Suprapubic skin (tissue), 4 donors: ENCODE measurements at regions not wholly inside any gene's neighbourhood (a gene's known extent, or its start where the extent isn't known, plus 50 kb on each side); places are given as distances from the start of the nearest gene placed in this dataset.

Experiments used
- DNase-seq, 2 donors: peaks; one replicate each; pipeline ENCODE4 v3.0.0-alpha.2; 2019; ENCODE audit warnings: low spot score in 2 of 2
- H3K27ac ChIP-seq: fragments of 200-600 bp; sonication (generic); one replicate; pipeline ENCODE4 v1.5.1; 2019
- H3K27me3 ChIP-seq: fragments of 200-600 bp; sonication (generic); one replicate; pipeline ENCODE4 v1.5.1; 2019
- H3K36me3 ChIP-seq: fragments of 200-600 bp; sonication (generic); one replicate; pipeline ENCODE4 v1.5.1; 2019
- H3K4me1 ChIP-seq: fragments of 200-600 bp; sonication (generic); one replicate; pipeline ENCODE4 v1.5.1; 2019
- H3K4me3 ChIP-seq: fragments of 200-600 bp; sonication (generic); one replicate; pipeline ENCODE4 v1.5.1; 2019; ENCODE audit warnings: mild to moderate bottlenecking
- H3K9me3 ChIP-seq: fragments of 200-600 bp; sonication (generic); one replicate; pipeline ENCODE4 v1.5.1; 2019
- EP300 ChIP-seq: sonication (generic); formaldehyde crosslinking; IDR thresholded peaks from one replicate; pipeline ENCODE4 v1.6.1; 2017; ENCODE audit warnings: antibody characterized with exemption
- POLR2A ChIP-seq, 2 donors: fragments of 450-650 bp; IDR thresholded peaks; one replicate each; pipeline ENCODE4 v1.6.1; 2017; ENCODE audit warnings: antibody characterized with exemption in 2 of 2, mild to moderate bottlenecking in 2 of 2, moderate library complexity in 2 of 2
- POLR2AphosphoS5 ChIP-seq, 3 donors: sonication (generic); formaldehyde crosslinking; IDR thresholded peaks; one replicate each; pipeline ENCODE4 v1.6.1; 2017; ENCODE audit warnings: antibody characterized with exemption in 3 of 3
- WGBS: methylation state at CpG from one replicate; pipeline ENCODE4 v1.1.5; 2018; 5-methylcytosine and 5-hydroxymethylcytosine counted together
- TF ChIP-seq, protein P1 (sequence below), 2 donors: fragments of 200-600 bp in 1 of 2; fragments of 450-650 bp in 1 of 2; sonication (generic) in 1 of 2; IDR thresholded peaks; one replicate each; pipeline ENCODE4 v1.5.1; 2016 to 2019; ENCODE audit warnings: antibody characterized with exemption in 2 of 2, mild to moderate bottlenecking in 1 of 2, moderate library complexity in 1 of 2

DNA sequence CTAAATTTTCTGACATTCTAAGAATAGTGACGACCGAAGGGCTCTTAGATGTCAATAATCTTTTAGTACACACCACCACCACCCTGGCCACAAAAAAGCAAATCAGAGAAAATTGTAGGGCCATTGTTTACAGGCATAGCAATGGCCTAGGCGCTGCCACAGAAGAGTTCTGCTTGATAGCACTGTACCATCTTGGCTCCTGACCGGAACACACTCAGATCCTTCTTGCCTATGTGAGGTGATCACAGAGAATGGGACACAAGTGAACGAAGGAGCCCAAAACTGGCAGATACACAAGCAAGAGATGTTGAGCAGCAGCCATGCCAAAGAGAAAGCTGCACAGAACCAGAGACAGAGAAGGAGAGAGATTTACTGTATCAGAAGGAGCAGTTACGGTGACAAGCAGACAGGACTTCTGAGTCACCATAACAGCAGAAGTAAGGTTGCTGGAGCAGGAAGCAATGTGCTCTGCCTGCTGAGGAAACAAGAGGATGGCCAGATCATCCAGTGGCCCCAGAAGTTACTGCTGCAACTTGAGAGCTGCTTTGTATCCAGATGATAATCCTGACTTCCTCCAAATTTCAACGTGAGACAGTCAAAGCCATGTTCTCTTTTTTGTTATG, 105.2 kb downstream of the SLITRK6 start:
- DNase-seq = no peak
- TF ChIP-seq EP300 (no peak), POLR2A (IDR thresholded peaks at IDR 0.05) (no peak), POLR2AphosphoS5 (IDR thresholded peaks at IDR 0.05) (no peak)
- TF ChIP-seq, protein P1, sequence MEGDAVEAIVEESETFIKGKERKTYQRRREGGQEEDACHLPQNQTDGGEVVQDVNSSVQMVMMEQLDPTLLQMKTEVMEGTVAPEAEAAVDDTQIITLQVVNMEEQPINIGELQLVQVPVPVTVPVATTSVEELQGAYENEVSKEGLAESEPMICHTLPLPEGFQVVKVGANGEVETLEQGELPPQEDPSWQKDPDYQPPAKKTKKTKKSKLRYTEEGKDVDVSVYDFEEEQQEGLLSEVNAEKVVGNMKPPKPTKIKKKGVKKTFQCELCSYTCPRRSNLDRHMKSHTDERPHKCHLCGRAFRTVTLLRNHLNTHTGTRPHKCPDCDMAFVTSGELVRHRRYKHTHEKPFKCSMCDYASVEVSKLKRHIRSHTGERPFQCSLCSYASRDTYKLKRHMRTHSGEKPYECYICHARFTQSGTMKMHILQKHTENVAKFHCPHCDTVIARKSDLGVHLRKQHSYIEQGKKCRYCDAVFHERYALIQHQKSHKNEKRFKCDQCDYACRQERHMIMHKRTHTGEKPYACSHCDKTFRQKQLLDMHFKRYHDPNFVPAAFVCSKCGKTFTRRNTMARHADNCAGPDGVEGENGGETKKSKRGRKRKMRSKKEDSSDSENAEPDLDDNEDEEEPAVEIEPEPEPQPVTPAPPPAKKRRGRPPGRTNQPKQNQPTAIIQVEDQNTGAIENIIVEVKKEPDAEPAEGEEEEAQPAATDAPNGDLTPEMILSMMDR (IDR thresholded peaks at IDR 0.05) = no peak
- no peaks in the 10 kb centered on the region for H3K4me1 ChIP-seq
- H3K4me3 ChIP-seq = no peak overlapping the region
- H3K9me3 ChIP-seq = no peaks in the 10 kb centered on the region
- no peaks in the 10 kb centered on the region for H3K27me3 ChIP-seq
- 75% methylated on average over 7 of the region's 7 CpGs for WGBS
- no peaks in the 10 kb centered on the region for H3K36me3 ChIP-seq
- no peak overlapping the region for H3K27ac ChIP-seq

DNA sequence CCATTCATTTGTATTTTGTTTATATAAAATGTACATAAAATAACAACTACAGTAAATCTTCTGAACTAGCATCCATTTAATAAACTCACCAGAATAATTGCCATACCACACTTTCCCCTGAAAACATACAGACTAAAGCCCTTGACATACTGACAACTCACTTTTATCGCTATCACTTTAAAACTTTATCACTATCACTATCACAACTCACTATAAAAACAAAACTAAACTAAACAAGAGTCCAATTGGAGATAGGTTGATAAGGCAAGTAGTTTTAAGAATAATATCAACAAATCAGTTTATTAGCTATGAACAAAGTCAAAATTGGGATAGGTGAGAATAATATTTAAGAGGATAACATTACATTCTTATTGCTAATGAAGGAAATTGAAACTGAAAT, 108.9 kb downstream of the SLITRK6 start:
- Histone ChIP-seq H3K4me1 (no peaks in the 10 kb centered on the region), H3K27ac (no peak overlapping the region), H3K36me3 (no peaks in the 10 kb centered on the region), H3K27me3 (no peaks in the 10 kb centered on the region), H3K4me3 (no peak overlapping the region), H3K9me3 (no peaks in the 10 kb centered on the region)
- WGBS = 46% methylated on average over 1 of the region's 1 CpG
- TF ChIP-seq POLR2AphosphoS5 (IDR thresholded peaks at IDR 0.05) = no peak
- TF ChIP-seq POLR2A (IDR thresholded peaks at IDR 0.05) = no peak
- TF ChIP-seq EP300 = no peak
- TF ChIP-seq, protein P1 (IDR thresholded peaks at IDR 0.05) = no peak
- DNase-seq = no peak

DNA sequence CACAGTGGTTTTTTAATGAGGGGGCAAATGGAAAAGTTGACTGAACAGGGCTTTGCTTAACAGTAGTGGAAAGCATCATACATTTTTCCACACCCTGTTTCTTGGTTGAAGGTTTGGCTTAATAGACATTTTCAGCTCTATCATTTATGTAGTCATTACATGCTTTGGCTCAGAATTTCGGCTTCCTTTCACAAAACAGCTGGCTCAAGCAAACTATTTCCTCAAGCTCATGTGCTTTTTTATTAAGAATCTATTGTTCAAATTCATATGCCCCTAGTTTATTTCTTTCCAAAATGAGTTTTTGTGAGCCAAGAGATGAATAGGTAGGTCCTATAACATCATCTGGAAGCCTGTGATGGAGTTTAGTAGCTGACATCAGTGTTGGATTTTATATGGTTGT, 113.8 kb downstream of the SLITRK6 start:
- H3K27ac ChIP-seq = no peak overlapping the region
- no peaks in the 10 kb centered on the region for H3K36me3 ChIP-seq
- DNase-seq = no peak
- no peaks in the 10 kb centered on the region for H3K4me1 ChIP-seq
- H3K4me3 ChIP-seq = no peak overlapping the region
- no peaks in the 10 kb centered on the region for H3K9me3 ChIP-seq
- TF ChIP-seq, protein P1 (IDR thresholded peaks at IDR 0.05) = no peak
- no peaks in the 10 kb centered on the region for H3K27me3 ChIP-seq
- 36% methylated on average over 1 of the region's 1 CpG for WGBS

DNA sequence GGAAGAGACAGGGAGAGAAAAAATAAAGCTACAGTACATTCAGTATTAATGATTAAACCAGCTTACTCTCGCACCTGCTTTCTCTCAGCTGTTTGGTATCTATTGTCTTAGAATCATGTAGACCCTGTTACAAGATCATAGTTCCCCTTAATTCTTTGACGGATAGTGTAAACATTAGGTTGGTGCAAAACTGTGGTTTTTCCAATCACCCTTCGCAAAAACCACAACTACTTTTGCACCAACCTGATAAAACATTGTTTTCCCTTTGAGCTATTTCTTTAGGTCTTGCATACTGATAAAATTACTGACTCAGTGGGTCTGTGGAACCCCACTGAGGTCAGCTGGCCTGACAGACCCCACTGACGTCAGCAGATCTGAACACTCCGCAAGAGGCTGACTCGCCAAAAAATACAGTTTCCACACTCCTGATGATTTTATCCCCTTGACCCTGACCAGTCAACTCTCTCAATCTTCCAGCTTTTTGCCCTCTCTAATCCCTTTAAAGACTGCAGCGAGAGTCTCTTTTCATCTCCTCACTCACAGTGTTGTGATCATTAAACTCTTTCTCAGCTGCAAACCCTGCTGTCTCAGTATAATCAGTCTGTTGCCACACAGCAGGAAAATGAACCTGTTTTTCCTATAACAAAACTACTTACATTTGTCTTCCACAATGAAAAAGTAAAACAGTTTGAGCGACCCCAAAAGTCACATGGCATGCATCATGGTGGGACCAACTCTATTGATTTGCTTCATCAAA, 123.9 kb downstream of the SLITRK6 start:
- H3K27ac ChIP-seq = no peak overlapping the region
- no peak overlapping the region for H3K4me3 ChIP-seq
- no peak for DNase-seq
- TF ChIP-seq POLR2A (IDR thresholded peaks at IDR 0.05) = no peak
- TF ChIP-seq, protein P1 (IDR thresholded peaks at IDR 0.05) = no peak
- TF ChIP-seq POLR2AphosphoS5 (IDR thresholded peaks at IDR 0.05) = no peak
- TF ChIP-seq EP300 = no peak
- H3K4me1 ChIP-seq = no peaks in the 10 kb centered on the region
- no peaks in the 10 kb centered on the region for H3K36me3 ChIP-seq
- 83% methylated on average over 8 of the region's 8 CpGs for WGBS
- H3K9me3 ChIP-seq = peaks cover 13% of the 10 kb centered on the region
- H3K27me3 ChIP-seq = no peaks in the 10 kb centered on the region

DNA sequence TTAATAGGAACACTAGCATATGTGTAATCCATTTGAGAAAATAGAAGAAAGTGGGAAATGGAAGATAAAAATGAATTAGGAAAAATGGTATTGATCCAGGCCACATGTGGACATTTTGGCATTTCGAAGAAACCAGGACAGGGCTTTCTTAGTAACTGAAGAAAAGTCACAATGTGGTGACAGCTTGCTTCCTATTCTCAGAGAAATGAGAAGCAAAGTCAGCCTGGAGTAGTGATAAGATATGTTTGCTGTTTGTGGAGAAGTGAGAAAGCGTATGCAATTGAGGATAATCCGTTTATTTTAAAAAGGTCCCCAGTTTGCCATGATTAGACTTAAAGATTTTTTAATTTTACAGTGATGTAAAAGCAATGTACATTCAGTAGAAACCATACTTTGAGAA, 127.9 kb downstream of the SLITRK6 start:
- 94% methylated on average over 3 of the region's 3 CpGs for WGBS
- DNase-seq = no peak
- peaks cover 13% of the 10 kb centered on the region for H3K9me3 ChIP-seq
- TF ChIP-seq, protein P1 (IDR thresholded peaks at IDR 0.05) = no peak
- TF ChIP-seq POLR2A (IDR thresholded peaks at IDR 0.05) = no peak
- no peak for TF ChIP-seq EP300
- no peak overlapping the region for H3K27ac ChIP-seq
- H3K4me1 ChIP-seq = no peaks in the 10 kb centered on the region
- no peaks in the 10 kb centered on the region for H3K36me3 ChIP-seq
- H3K4me3 ChIP-seq = no peak overlapping the region
- no peaks in the 10 kb centered on the region for H3K27me3 ChIP-seq
